HEK293 (cell line): ENCODE measurements at regions not wholly inside any gene's neighbourhood (a gene's known extent, or its start where the extent isn't known, plus 50 kb on each side); places are given as distances from the start of the nearest gene placed in this dataset.

ENCODE experiments used
- CTCF ChIA-PET: fragments of 350-600 bp; formaldehyde crosslinking; extraction: SDS; loops from one replicate; lab custom pipeline; 2021; ENCODE audit warnings: antibody characterized with exemption; lab: Yijun Ruan, JAX
- POLR2A ChIA-PET: fragments of 300-600 bp; formaldehyde crosslinking; extraction: SDS; loops from one replicate; lab custom pipeline; 2020; ENCODE audit warnings: antibody characterized with exemption, inconsistent platforms; lab: Yijun Ruan, JAX
- H3K27ac ChIP-seq: fragments of 200-500 bp; sonication (Bioruptor generic); 2 replicates; pipeline ENCODE4 v1.5.1; 2014; ENCODE audit warnings: low read depth, low read length, control low read depth, inconsistent platforms; ENCODE audit errors: extremely low read depth
- H3K36me3 ChIP-seq, 2 experiments: fragments of 200-500 bp in 1 of 2; sonication (Bioruptor generic) in 1 of 2; 1 replicate in 1 of 2; 2 replicates in 1 of 2; pipeline ENCODE4 v1.5.1; 2014 to 2017; ENCODE audit warnings: inconsistent platforms in 2 of 2, low read length in 2 of 2; ENCODE audit not compliant: control insufficient read depth in 2 of 2, insufficient read depth in 1 of 2
- H3K4me1 ChIP-seq: fragments of 200-500 bp; sonication (Bioruptor generic); 2 replicates; pipeline ENCODE4 v1.5.1; 2014; ENCODE audit warnings: mild to moderate bottlenecking, low read length, inconsistent platforms; ENCODE audit not compliant: control insufficient read depth, insufficient read depth
- H3K4me3 ChIP-seq: 2 replicates; pipeline ENCODE4 v1.5.1; 2011; ENCODE audit warnings: low read depth, mild to moderate bottlenecking, control low read depth, low read length, moderate library complexity
- H3K9me3 ChIP-seq: fragments of 200-500 bp; sonication (Bioruptor generic); 2 replicates; pipeline ENCODE4 v1.5.1; 2014; ENCODE audit warnings: low read depth, low read length, inconsistent platforms; ENCODE audit not compliant: control insufficient read depth, insufficient read depth
- HOXD13 ChIP-seq: sonication (generic); formaldehyde crosslinking; IDR thresholded peaks from 2 replicates; pipeline ENCODE4 v1.8.0; 2022; ENCODE audit warnings: missing genetic modification reagents, borderline replicate concordance
- KLF10 ChIP-seq: fragments of 450-650 bp; IDR thresholded peaks from 2 replicates; pipeline ENCODE4 v1.5.1; 2018; ENCODE audit warnings: missing biosample characterization, mild to moderate bottlenecking, missing genetic modification characterization
- KLF9 ChIP-seq: fragments of 450-650 bp; formaldehyde crosslinking; IDR thresholded peaks from 2 replicates; pipeline ENCODE4 v1.5.1; 2016; ENCODE audit warnings: missing biosample characterization, missing genetic modification characterization, low read depth
- PRDM10 ChIP-seq: fragments of 450-650 bp; formaldehyde crosslinking; IDR thresholded peaks from 2 replicates; pipeline ENCODE4 v1.5.1; 2016; ENCODE audit warnings: missing biosample characterization, missing genetic modification characterization
- SCRT1 ChIP-seq: fragments of 450-650 bp; formaldehyde crosslinking; IDR thresholded peaks from 2 replicates; pipeline ENCODE4 v1.5.1; 2016; ENCODE audit warnings: missing biosample characterization, missing genetic modification characterization, borderline replicate concordance
- YY1 ChIP-seq: fragments of 450-650 bp; formaldehyde crosslinking; IDR thresholded peaks from 2 replicates; pipeline ENCODE4 v1.5.1; 2018; ENCODE audit warnings: missing biosample characterization, missing genetic modification characterization
- ZBTB26 ChIP-seq: fragments of 450-650 bp; formaldehyde crosslinking; optimal IDR thresholded peaks from 2 replicates; pipeline ENCODE3; 2016; ENCODE audit warnings: missing biosample characterization, mild to moderate bottlenecking, missing genetic modification characterization
- ZNF184 ChIP-seq: fragments of 450-650 bp; IDR thresholded peaks from 2 replicates; pipeline ENCODE4 v1.5.1; 2018; ENCODE audit warnings: missing biosample characterization, mild to moderate bottlenecking, missing genetic modification characterization
- ZNF23 ChIP-seq: fragments of 450-650 bp; formaldehyde crosslinking; IDR thresholded peaks from 2 replicates; pipeline ENCODE4 v1.5.1; 2016; ENCODE audit warnings: missing biosample characterization, missing genetic modification characterization, borderline replicate concordance
- ZNF239 ChIP-seq: fragments of 450-650 bp; formaldehyde crosslinking; IDR thresholded peaks from 2 replicates; pipeline ENCODE4 v1.5.1; 2016; ENCODE audit warnings: missing biosample characterization, missing genetic modification characterization
- ZNF248 ChIP-seq: fragments of 450-650 bp; formaldehyde crosslinking; IDR thresholded peaks from 2 replicates; pipeline ENCODE4 v1.5.1; 2017; ENCODE audit warnings: missing biosample characterization, missing genetic modification characterization
- ZNF350 ChIP-seq: fragments of 450-650 bp; formaldehyde crosslinking; IDR thresholded peaks from 2 replicates; pipeline ENCODE4 v1.5.0; 2017; ENCODE audit warnings: missing biosample characterization, mild to moderate bottlenecking, missing genetic modification characterization
- ZNF37A ChIP-seq: fragments of 450-650 bp; IDR thresholded peaks from 2 replicates; pipeline ENCODE4 v1.5.1; 2018; ENCODE audit warnings: missing biosample characterization, missing genetic modification characterization
- ZNF391 ChIP-seq: fragments of 450-650 bp; formaldehyde crosslinking; IDR thresholded peaks from 2 replicates; pipeline ENCODE4 v1.5.1; 2016; ENCODE audit warnings: low read depth, missing biosample characterization, missing genetic modification characterization, borderline replicate concordance
- ZNF423 ChIP-seq: fragments of 450-650 bp; formaldehyde crosslinking; IDR thresholded peaks from 2 replicates; pipeline ENCODE4 v1.5.1; 2016; ENCODE audit warnings: missing biosample characterization, missing genetic modification characterization
- ZNF449 ChIP-seq: fragments of 450-650 bp; formaldehyde crosslinking; IDR thresholded peaks from 2 replicates; pipeline ENCODE4 v1.5.1; 2017; ENCODE audit warnings: missing biosample characterization, mild to moderate bottlenecking, missing genetic modification characterization, moderate library complexity
- ZNF473 ChIP-seq: fragments of 450-650 bp; formaldehyde crosslinking; IDR thresholded peaks from 2 replicates; pipeline ENCODE4 v1.5.1; 2017; ENCODE audit warnings: missing biosample characterization, missing genetic modification characterization
- ZNF529 ChIP-seq: fragments of 450-650 bp; formaldehyde crosslinking; IDR thresholded peaks from 2 replicates; pipeline ENCODE4 v1.5.1; 2017; ENCODE audit warnings: missing genetic modification characterization, missing biosample characterization; ENCODE audit not compliant: insufficient replicate concordance
- ZNF544 ChIP-seq: fragments of 450-650 bp; formaldehyde crosslinking; IDR thresholded peaks from 2 replicates; pipeline ENCODE4 v1.5.0; 2017; ENCODE audit warnings: missing biosample characterization, missing genetic modification characterization
- ZNF549 ChIP-seq: fragments of 450-650 bp; IDR thresholded peaks from 2 replicates; pipeline ENCODE4 v1.5.1; 2018; ENCODE audit warnings: missing biosample characterization, missing genetic modification characterization, mild to moderate bottlenecking, inconsistent platforms, moderate library complexity
- ZNF571 ChIP-seq: fragments of 450-650 bp; formaldehyde crosslinking; IDR thresholded peaks from 2 replicates; pipeline ENCODE4 v1.5.0; 2017; ENCODE audit warnings: missing biosample characterization, missing genetic modification characterization
- ZNF623 ChIP-seq: fragments of 450-650 bp; formaldehyde crosslinking; IDR thresholded peaks from 2 replicates; pipeline ENCODE4 v1.5.1; 2016; ENCODE audit warnings: missing biosample characterization, missing genetic modification characterization
- ZNF626 ChIP-seq: fragments of 450-650 bp; sonication (Bioruptor Pico); formaldehyde crosslinking; IDR thresholded peaks from 2 replicates; pipeline ENCODE4 v1.5.1; 2018; ENCODE audit warnings: missing biosample characterization, missing genetic modification characterization, inconsistent platforms
- ZNF639 ChIP-seq: fragments of 450-650 bp; formaldehyde crosslinking; IDR thresholded peaks from 2 replicates; pipeline ENCODE4 v1.5.1; 2016; ENCODE audit warnings: missing biosample characterization, missing genetic modification characterization
- ZNF654 ChIP-seq: fragments of 450-650 bp; formaldehyde crosslinking; IDR thresholded peaks from 2 replicates; pipeline ENCODE4 v1.5.1; 2016; ENCODE audit warnings: low read depth, missing biosample characterization, missing genetic modification characterization

GRCh38 chr3:59460068-59460467 is 410.2 kb upstream of the CFAP20DC start (continued):
- no peak for TF ChIP-seq KLF9 (tag by site-specific recombination)
- TF ChIP-seq ZNF23, result no peak
- TF ChIP-seq ZNF449 (tag by site-specific recombination), result no peak
- TF ChIP-seq ZNF350 (tag by site-specific recombination), result no peak
- no peak for TF ChIP-seq ZBTB26 (tag by site-specific recombination)
- no peak for TF ChIP-seq HOXD13 (CRISPR knock-in tag)
- no peak for TF ChIP-seq SCRT1
- no peak for TF ChIP-seq ZNF654 (tag by site-specific recombination)
- no peak for TF ChIP-seq KLF10 (tag by site-specific recombination)
- TF ChIP-seq ZNF473 (tag by site-specific recombination), result no peak

GRCh38 chr3:59456852-59457485 is 407.1 kb upstream of the CFAP20DC start:
- H3K36me3 ChIP-seq, result no peaks in the 10 kb centered on the region
- H3K4me1 ChIP-seq, result peaks cover 7% of the 10 kb centered on the region; the same call in 1 of the 2 replicates
- no peak overlapping the region for H3K27ac ChIP-seq
- TF ChIP-seq ZNF626 (tag by site-specific recombination), result no peak
- no peak for TF ChIP-seq ZNF544 (tag by site-specific recombination)
- no peak for TF ChIP-seq PRDM10 (tag by site-specific recombination)
- TF ChIP-seq ZNF248 (tag by site-specific recombination), result no peak
- no peak for TF ChIP-seq ZNF423
- no peak for TF ChIP-seq ZNF529
- H3K9me3 ChIP-seq, result no peaks in the 10 kb centered on the region
- CTCF ChIA-PET, result no interaction called here
- no peak overlapping the region for H3K4me3 ChIP-seq
- POLR2A ChIA-PET, result no interaction called here

- H3K4me3 ChIP-seq, result no peak overlapping the region
- CTCF ChIA-PET, result no interaction called here
- TF ChIP-seq ZNF239 (tag by site-specific recombination) (no peak), ZNF37A (tag by site-specific recombination) (no peak), YY1 (tag by site-specific recombination) (no peak), ZNF639 (tag by site-specific recombination) (no peak), ZNF184 (tag by site-specific recombination) (no peak), ZNF549 (tag by site-specific recombination) (no peak), ZNF623 (tag by site-specific recombination) (no peak), ZNF571 (tag by site-specific recombination) (no peak), ZNF391 (tag by site-specific recombination) (no peak)
Measured at GRCh38 chr3:59451800-59452746, 402.2 kb upstream of the CFAP20DC start.

More at GRCh38 chr3:59451800-59452746, 402.2 kb upstream of the CFAP20DC start:
- H3K4me1 ChIP-seq, result peaks cover 13% of the 10 kb centered on the region; the same call in 1 of the 2 replicates
- POLR2A ChIA-PET, result no interaction called here
- H3K36me3 ChIP-seq, result no peaks in the 10 kb centered on the region
- H3K27ac ChIP-seq, result no peak overlapping the region
- no peaks in the 10 kb centered on the region for H3K9me3 ChIP-seq
